Astrocyte of the spinal cord (primary cell): ENCODE measurements at regions not wholly inside any gene's neighbourhood (a gene's known extent, or its start where the extent isn't known, plus 50 kb on each side); places are given as distances from the start of the nearest gene placed in this dataset.

Experiments
- DNase-seq: peaks from one replicate; pipeline ENCODE4 v3.0.0; 2011; ENCODE audit warnings: low read depth, low spot score
- H3K4me3 ChIP-seq: 2 replicates; pipeline ENCODE4 v1.5.1; 2011; ENCODE audit warnings: low read depth, mild to moderate bottlenecking, low read length, moderate library complexity
- CTCF ChIP-seq: IDR thresholded peaks from 2 replicates; pipeline ENCODE4 v1.5.1; 2012; ENCODE audit warnings: low read depth, mild to moderate bottlenecking, low read length, inconsistent platforms
- in situ Hi-C: cut with HindIII; loops from 2 replicates; pipeline ENCODE4 v1.10.0; 2017; ENCODE audit warnings: low sequenced_read_pairs

- DNase-seq: no peak
- no peak for TF ChIP-seq CTCF
- no peak overlapping the region for H3K4me3 ChIP-seq
- in situ Hi-C loops: no loop called here
These were observed 85.6 kb upstream of the MTPN start for GRCh38 chr7:136062625-136063325.

- in situ Hi-C loops: no loop called here
- DNase-seq: no peak
- H3K4me3 ChIP-seq: no peak overlapping the region
- no peak for TF ChIP-seq CTCF
These were observed 84.3 kb upstream of the MTPN start for GRCh38 chr7:136061433-136061832.

- in situ Hi-C loops: no loop called here
- TF ChIP-seq CTCF: no peak
These were observed 81.4 kb upstream of the MTPN start for GRCh38 chr7:136058546-136058945.

GRCh38 chr7:136057509-136057908 is 80.3 kb upstream of the MTPN start:
- TF ChIP-seq CTCF: no peak
- no peak for DNase-seq
- in situ Hi-C loops: no loop called here
- H3K4me3 ChIP-seq: no peak overlapping the region

More at GRCh38 chr7:136058546-136058945, 81.4 kb upstream of the MTPN start:
- no peak for DNase-seq
- no peak overlapping the region for H3K4me3 ChIP-seq

DNA sequence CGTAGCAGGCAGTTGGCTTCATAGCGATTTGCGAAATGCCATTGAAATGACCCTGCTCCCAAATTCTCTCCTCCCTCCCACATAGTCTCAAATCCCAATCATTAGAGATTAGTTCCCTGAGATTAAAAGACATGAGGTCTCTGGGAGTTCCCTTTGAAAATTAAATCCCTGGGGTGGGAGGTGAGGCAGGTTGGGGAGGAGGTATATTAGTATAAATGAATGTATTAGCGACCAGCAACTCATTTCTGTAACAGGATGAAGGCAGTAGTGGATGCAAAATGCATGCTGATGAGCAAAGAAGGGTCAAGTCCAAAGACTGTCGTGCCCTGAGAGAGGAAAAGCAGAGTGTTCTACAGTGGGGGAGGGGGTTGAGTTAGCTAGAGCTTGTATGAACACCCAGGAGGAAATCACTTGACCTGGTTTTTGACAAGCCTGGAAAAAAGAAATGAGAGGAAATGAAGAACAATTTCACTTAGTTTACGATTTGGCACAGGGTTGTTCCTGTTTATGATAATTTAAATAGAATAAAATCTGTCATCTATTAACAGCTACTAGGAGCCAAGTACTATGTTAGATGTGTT is 79.6 kb upstream of the MTPN start:
- no peak overlapping the region for H3K4me3 ChIP-seq
- in situ Hi-C loops: no loop called here
- no peak for DNase-seq
- no peak for TF ChIP-seq CTCF

- TF ChIP-seq CTCF: no peak
- no peak overlapping the region for H3K4me3 ChIP-seq
- in situ Hi-C loops: no loop called here
- no peak for DNase-seq
These were observed 78.1 kb upstream of the MTPN start for GRCh38 chr7:136055266-136055665.
